PFSK-1 (cell line): ENCODE measurements at regions not wholly inside any gene's neighbourhood (a gene's known extent, or its start where the extent isn't known, plus 50 kb on each side); places are given as distances from the start of the nearest gene placed in this dataset.

Source experiments
- FOXP2 ChIP-seq: optimal IDR thresholded peaks from 2 replicates; pipeline ENCODE3; 2011; ENCODE audit warnings: borderline replicate concordance, control low read depth, inconsistent platforms; ENCODE audit not compliant: insufficient read depth; ENCODE audit errors: extremely low read length, extremely low read depth
- POLR2AphosphoS5 ChIP-seq: IDR thresholded peaks from 2 replicates; pipeline ENCODE4 v1.6.1; 2012; ENCODE audit warnings: low read depth, mild to moderate bottlenecking, control low read depth, low read length, moderate library complexity
- REST ChIP-seq, 2 experiments: IDR thresholded peaks; 2 replicates each; pipeline versions ENCODE4 v1.6.1 to v1.8.0; 2011 to 2012; ENCODE audit warnings: low read depth in 2 of 2, low read length in 2 of 2, control low read depth in 1 of 2, inconsistent platforms in 1 of 2, mild to moderate bottlenecking in 1 of 2, moderate library complexity in 1 of 2; ENCODE audit not compliant: insufficient read depth in 1 of 2
- TAF1 ChIP-seq: IDR thresholded peaks from 2 replicates; pipeline ENCODE4 v1.6.1; 2012; ENCODE audit warnings: low read length, control low read depth, borderline replicate concordance; ENCODE audit not compliant: insufficient read depth

DNA sequence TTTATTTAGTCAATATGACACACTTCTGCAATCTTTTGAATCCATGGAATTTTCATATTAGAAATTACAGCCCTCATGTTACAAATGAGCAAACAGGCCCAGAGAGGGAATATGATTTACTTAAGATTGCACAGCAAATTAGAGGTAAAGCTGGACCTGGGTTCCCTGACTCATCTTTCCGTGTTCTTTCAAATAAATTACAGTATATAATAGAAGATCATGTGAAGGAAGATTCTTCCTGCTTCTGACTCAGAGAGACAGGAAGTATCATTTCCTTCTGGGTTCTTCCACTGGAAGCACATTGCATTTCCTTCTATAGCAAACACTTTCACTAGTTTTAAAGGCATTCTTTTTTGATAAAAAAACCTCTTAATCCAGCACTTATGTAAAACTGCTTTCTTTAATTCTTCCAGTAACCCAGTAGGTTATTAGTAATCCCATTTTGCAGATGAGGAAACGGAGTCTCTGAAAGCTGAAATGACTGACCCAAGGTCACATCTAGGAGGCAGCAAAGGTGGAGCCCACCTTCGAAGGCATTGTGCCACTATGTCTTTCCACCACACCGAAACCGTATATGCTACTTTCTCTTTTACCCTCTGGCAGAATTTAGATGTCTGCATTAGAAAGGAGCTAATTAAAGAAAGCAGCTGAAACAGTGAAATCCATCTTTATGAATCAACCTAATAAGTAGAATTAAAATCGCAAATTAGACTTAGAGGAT is 566.7 kb upstream of the KLF4 start:
- TF ChIP-seq POLR2AphosphoS5: no peak
- TF ChIP-seq TAF1: no peak
- no peak for TF ChIP-seq FOXP2
- no peak for TF ChIP-seq REST (IDR thresholded peaks at IDR 0.05; ENCODE audit: insufficient read depth in 1 of 2, low read depth in 2 of 2, low read length in 2 of 2)
